Smooth muscle cell (in vitro differentiated cells): ENCODE measurements at regions not wholly inside any gene's neighbourhood (a gene's known extent, or its start where the extent isn't known, plus 50 kb on each side); places are given as distances from the start of the nearest gene placed in this dataset.

Experiments
- DNase-seq: peaks from one replicate; lab custom pipeline; 2025; ENCODE audit not compliant: unreplicated experiment; lab: John Stamatoyannopoulos, UW
- H2AFZ ChIP-seq: fragments of 200-600 bp; sonication (generic); 2 replicates; pipeline ENCODE4 v1.6.0; 2016; ENCODE audit warnings: antibody characterized with exemption, low read depth, mild to moderate bottlenecking
- H3F3A ChIP-seq: fragments of 200-600 bp; sonication (generic); 2 replicates; pipeline ENCODE4 v1.6.0; 2017; ENCODE audit warnings: antibody characterized with exemption, low read depth
- H3K27ac ChIP-seq: fragments of 200-600 bp; sonication (generic); 2 replicates; pipeline ENCODE4 v1.5.1; 2016; ENCODE audit warnings: low read depth, mild to moderate bottlenecking
- H3K27me3 ChIP-seq: fragments of 200-600 bp; sonication (generic); 2 replicates; pipeline ENCODE4 v1.6.1; 2016; ENCODE audit warnings: low read depth, mild to moderate bottlenecking
- H3K36me3 ChIP-seq: fragments of 200-600 bp; sonication (generic); 2 replicates; pipeline ENCODE4 v1.5.1; 2016; ENCODE audit warnings: low read depth
- H3K4me1 ChIP-seq: fragments of 200-600 bp; sonication (generic); 2 replicates; pipeline ENCODE4 v1.5.1; 2016; ENCODE audit warnings: low read depth
- H3K4me2 ChIP-seq: fragments of 200-600 bp; sonication (generic); 2 replicates; pipeline ENCODE4 v1.6.0; 2016; ENCODE audit warnings: mild to moderate bottlenecking
- H3K4me3 ChIP-seq: fragments of 200-600 bp; sonication (generic); 2 replicates; pipeline ENCODE4 v1.5.1; 2016; ENCODE audit warnings: mild to moderate bottlenecking
- H3K79me2 ChIP-seq: fragments of 200-600 bp; sonication (generic); 2 replicates; pipeline ENCODE4 v1.6.0; 2016; ENCODE audit warnings: low read depth, mild to moderate bottlenecking
- H3K9ac ChIP-seq: fragments of 200-600 bp; sonication (generic); 2 replicates; pipeline ENCODE4 v1.6.0; 2016; ENCODE audit warnings: low read depth
- H3K9me3 ChIP-seq: fragments of 200-600 bp; sonication (generic); replicated peaks from 2 replicates; pipeline ENCODE4 v1.5.1; 2016; ENCODE audit warnings: low read depth
- H4K20me1 ChIP-seq: fragments of 200-600 bp; sonication (generic); 2 replicates; pipeline ENCODE4 v1.6.0; 2016; ENCODE audit warnings: low read depth
- CTCF ChIP-seq: fragments of 200-600 bp; sonication (generic); IDR thresholded peaks from 2 replicates; pipeline ENCODE4 v1.5.1; 2017; ENCODE audit warnings: borderline replicate concordance, mild to moderate bottlenecking, antibody characterized with exemption; ENCODE audit not compliant: insufficient read depth, poor library complexity, severe bottlenecking
- WGBS: methylation state at CpG from one replicate; pipeline ENCODE4 v1.1.7; 2016; ENCODE audit warnings: low lambda C conversion rate; 5-methylcytosine and 5-hydroxymethylcytosine counted together

- TF ChIP-seq CTCF, result no peak
- no peak for DNase-seq
- no peaks in the 10 kb centered on the region for H3K27me3 ChIP-seq
- peaks cover 5% of the 10 kb centered on the region for H3K4me1 ChIP-seq
- no peaks in the 10 kb centered on the region for H3K36me3 ChIP-seq
- H3F3A ChIP-seq, result no peaks in the 10 kb centered on the region
- H3K4me3 ChIP-seq, result no peak overlapping the region
- H2AFZ ChIP-seq, result no peak overlapping the region
- H3K79me2 ChIP-seq, result no peaks in the 10 kb centered on the region
- no peak overlapping the region for H3K4me2 ChIP-seq
- no peak overlapping the region for H3K27ac ChIP-seq
- no peak overlapping the region for H3K9ac ChIP-seq
- 70% methylated on average over 5 of the region's 5 CpGs for WGBS
- no peaks in the 10 kb centered on the region for H4K20me1 ChIP-seq
- H3K9me3 ChIP-seq, result no peaks in the 10 kb centered on the region
These were observed 323.1 kb downstream of the FBXO8 start for GRCh38 chr4:173960398-173960797.

- Histone ChIP-seq H3K36me3 (no peaks in the 10 kb centered on the region), H3K9ac (no peak overlapping the region), H3K4me3 (no peak overlapping the region), H3F3A (no peaks in the 10 kb centered on the region), H3K9me3 (no peaks in the 10 kb centered on the region), H4K20me1 (no peaks in the 10 kb centered on the region), H2AFZ (no peak overlapping the region), H3K4me2 (peak overlapping the region; percentile 63), H3K27me3 (no peaks in the 10 kb centered on the region), H3K79me2 (no peaks in the 10 kb centered on the region), H3K27ac (no peak overlapping the region), H3K4me1 (peaks cover 5% of the 10 kb centered on the region)
- WGBS, result 0% methylated on average over 1 of the region's 1 CpG
- no peak for TF ChIP-seq CTCF
- DNase-seq, result no peak
These were observed 325.0 kb downstream of the FBXO8 start for GRCh38 chr4:173958445-173958844.

- no peaks in the 10 kb centered on the region for H3K27me3 ChIP-seq
- DNase-seq, result no peak
- H3K9me3 ChIP-seq, result no peaks in the 10 kb centered on the region
- H2AFZ ChIP-seq, result no peak overlapping the region
- TF ChIP-seq CTCF, result no peak
- H3F3A ChIP-seq, result no peaks in the 10 kb centered on the region
- H3K27ac ChIP-seq, result no peak overlapping the region
- no peak overlapping the region for H3K9ac ChIP-seq
- H3K4me1 ChIP-seq, result no peaks in the 10 kb centered on the region
- H3K36me3 ChIP-seq, result no peaks in the 10 kb centered on the region
- 41% methylated on average over 1 of the region's 1 CpG for WGBS
- no peak overlapping the region for H3K4me2 ChIP-seq
- no peaks in the 10 kb centered on the region for H4K20me1 ChIP-seq
- no peaks in the 10 kb centered on the region for H3K79me2 ChIP-seq
- H3K4me3 ChIP-seq, result no peak overlapping the region
These were observed 339.9 kb downstream of the FBXO8 start for GRCh38 chr4:173943547-173943946.

GRCh38 chr4:173940146-173940545, 343.3 kb downstream of the FBXO8 start:
- no peaks in the 10 kb centered on the region for H3K9me3 ChIP-seq
- no peaks in the 10 kb centered on the region for H3K36me3 ChIP-seq
- no peak overlapping the region for H3K9ac ChIP-seq
- H3K27ac ChIP-seq, result no peak overlapping the region
- no peaks in the 10 kb centered on the region for H3K27me3 ChIP-seq
- H4K20me1 ChIP-seq, result no peaks in the 10 kb centered on the region
- no peak for TF ChIP-seq CTCF
- 34% methylated on average over 5 of the region's 5 CpGs for WGBS
- H3K4me2 ChIP-seq, result no peak overlapping the region
- peaks cover 23% of the 10 kb centered on the region for H3K4me1 ChIP-seq
- no peak for DNase-seq
- no peak overlapping the region for H3K4me3 ChIP-seq
- H2AFZ ChIP-seq, result peak overlapping the region; percentile 28
- H3F3A ChIP-seq, result peaks cover 3% of the 10 kb centered on the region
- no peaks in the 10 kb centered on the region for H3K79me2 ChIP-seq
